Gastroesophageal sphincter (tissue), 3 donors: ENCODE measurements at regions not wholly inside any gene's neighbourhood (a gene's known extent, or its start where the extent isn't known, plus 50 kb on each side); places are given as distances from the start of the nearest gene placed in this dataset.

ENCODE experiments used
- CTCF ChIP-seq, 4 experiments: fragments of 200-600 bp in 2 of 4; fragments of 450-650 bp in 2 of 4; sonication (generic) in 1 of 4; IDR thresholded peaks; one replicate each; pipeline ENCODE4 v1.5.1; 2017 to 2019; ENCODE audit warnings: antibody characterized with exemption in 4 of 4, mild to moderate bottlenecking in 2 of 4, moderate library complexity in 2 of 4
- EP300 ChIP-seq: sonication (generic); formaldehyde crosslinking; IDR thresholded peaks from one replicate; pipeline ENCODE4 v1.6.1; 2017; ENCODE audit warnings: antibody characterized with exemption, mild to moderate bottlenecking
- POLR2A ChIP-seq, 2 donors: fragments of 450-650 bp; IDR thresholded peaks; one replicate each; pipeline ENCODE4 v1.6.1; 2017; ENCODE audit warnings: antibody characterized with exemption in 2 of 2, mild to moderate bottlenecking in 2 of 2, moderate library complexity in 1 of 2

GRCh38 chr7:93756890-93757289 lies 133.7 kb downstream of the TFPI2 start:
- TF ChIP-seq CTCF (IDR thresholded peaks at IDR 0.05) (no peak), POLR2A (IDR thresholded peaks at IDR 0.05) (no peak), EP300 (no peak)
